K562 (cell line): ENCODE measurements at regions not wholly inside any gene's neighbourhood (a gene's known extent, or its start where the extent isn't known, plus 50 kb on each side); places are given as distances from the start of the nearest gene placed in this dataset.

Source experiments
- ATAC-seq: fragments of 200-7000 bp; cut with Tn5 transposase; 3 replicates; pipeline ENCODE4 v1.9.1; 2020; ENCODE audit warnings: moderate library complexity
- BruUV-seq: library from RNA; stranded (reverse); fragments of 400-500 nt; replicated peaks from 2 replicates; lab custom pipeline; 2021; lab: Mats Ljungman, UMichigan
- CTCF ChIA-PET: fragments of 300-600 bp; formaldehyde crosslinking; extraction: SDS; loops from one replicate; lab custom pipeline; 2021; ENCODE audit warnings: low intra/inter-chr PET ratio; lab: Yijun Ruan, JAX
- POLR2A ChIA-PET: fragments of 300-600, 350-650 bp; sonication (Branson Sonifier 250); formaldehyde crosslinking; extraction: SDS; loops from one replicate; lab custom pipeline; 2021; ENCODE audit warnings: antibody characterized with exemption, inconsistent platforms; lab: Yijun Ruan, JAX
- DNase-seq, 4 experiments: peaks; one replicate each; pipeline versions ENCODE4 v3.0.0 to v3.0.0-alpha.2; 2011 to 2018; ENCODE audit warnings: low spot score in 3 of 4, mixed read lengths in 3 of 4; ENCODE audit errors: extremely low read depth in 1 of 4
- FAIRE-seq: peaks from 2 replicates; lab custom pipeline; 2011; peaks lifted over from hg19 to GRCh38; lab: Jason Lieb, UNC
- H2AFZ ChIP-seq: 2 replicates; pipeline ENCODE4 v1.6.0; 2011; ENCODE audit warnings: low read depth, low read length, control low read depth, inconsistent platforms
- H3K27ac ChIP-seq: fragments of 200-600 bp; 3 replicates; pipeline ENCODE4 v1.8.0; 2011; ENCODE audit warnings: low read depth, mild to moderate bottlenecking, control low read depth, inconsistent platforms, low read length, moderate library complexity, mixed read lengths; ENCODE audit errors: extremely low read depth
- H3K27me3 ChIP-seq, 2 experiments: fragments of 300-600 bp in 1 of 2; 2 replicates in 1 of 2; 3 replicates in 1 of 2; pipeline versions ENCODE4 v1.6.0 to v1.8.0; 2011; ENCODE audit warnings: inconsistent platforms in 2 of 2, low read length in 2 of 2, mild to moderate bottlenecking in 1 of 2, mixed read lengths in 1 of 2, moderate library complexity in 1 of 2; ENCODE audit not compliant: control insufficient read depth in 2 of 2, insufficient read depth in 2 of 2
- H3K36me3 ChIP-seq: fragments of 300-600 bp; 3 replicates; pipeline ENCODE4 v1.8.0; 2011; ENCODE audit warnings: mild to moderate bottlenecking, low read length, inconsistent platforms; ENCODE audit not compliant: control insufficient read depth, insufficient read depth
- H3K4me1 ChIP-seq, 2 experiments: fragments of 200-600 bp in 1 of 2; replicated peaks in 1 of 2; 2 replicates in 1 of 2; 3 replicates in 1 of 2; pipeline versions ENCODE4 v1.5.1 to v1.8.0; 2011; ENCODE audit warnings: inconsistent platforms in 2 of 2, low read length in 2 of 2, mild to moderate bottlenecking in 1 of 2, mixed read lengths in 1 of 2, moderate library complexity in 1 of 2; ENCODE audit not compliant: control insufficient read depth in 2 of 2, insufficient read depth in 2 of 2
- H3K4me2 ChIP-seq: 2 replicates; pipeline ENCODE4 v1.6.1; 2011; ENCODE audit warnings: low read length, control low read depth, inconsistent platforms, mixed read lengths; ENCODE audit not compliant: insufficient read depth
- H3K4me3 ChIP-seq: fragments of 200-600 bp; sonication (generic), shearing (Covaris generic); 2 replicates; pipeline ENCODE4 v1.5.1; 2016; ENCODE audit warnings: control low read depth, inconsistent platforms
- H3K79me2 ChIP-seq: fragments of 200-600 bp; 3 replicates; pipeline ENCODE4 v1.8.0; 2011; ENCODE audit warnings: low read length, inconsistent platforms; ENCODE audit not compliant: control insufficient read depth, insufficient read depth
- H3K9ac ChIP-seq, 2 experiments: 2 replicates each; pipeline versions ENCODE4 v1.6.0 to v1.6.1; 2011; ENCODE audit warnings: low read depth in 2 of 2, low read length in 2 of 2, control low read depth in 1 of 2, inconsistent platforms in 1 of 2, mild to moderate bottlenecking in 1 of 2, mixed read lengths in 1 of 2; ENCODE audit not compliant: insufficient read depth in 1 of 2
- H3K9me1 ChIP-seq: one replicate; pipeline ENCODE4 v1.6.0; 2011; ENCODE audit warnings: inconsistent platforms, mild to moderate bottlenecking, low read length, moderate library complexity; ENCODE audit not compliant: control insufficient read depth, insufficient read depth
- H3K9me3 ChIP-seq: replicated peaks from 2 replicates; pipeline ENCODE4 v1.5.1; 2011; ENCODE audit warnings: low read depth, low read length, inconsistent platforms; ENCODE audit not compliant: control insufficient read depth, insufficient read depth
- H4K20me1 ChIP-seq: replicated peaks from 2 replicates; pipeline ENCODE4 v1.6.1; 2011; ENCODE audit warnings: low read length, inconsistent platforms, mixed read lengths; ENCODE audit not compliant: control insufficient read depth, insufficient read depth
- CEBPG ChIP-seq, 3 experiments: fragments of 200-800 bp in 1 of 3; sonication (Bioruptor generic) in 1 of 3; sonication (generic) in 1 of 3; formaldehyde crosslinking in 1 of 3; IDR thresholded peaks in 2 of 3; conservative IDR thresholded peaks in 1 of 3; 2 replicates each; pipeline versions ENCODE4 v1.6.1 to v1.8.0; 2016 to 2022; ENCODE audit warnings: missing compliant biosample characterization in 2 of 3, missing genetic modification characterization in 2 of 3, mild to moderate bottlenecking in 1 of 3, missing genetic modification reagents in 1 of 3
- MCM7 ChIP-seq, 2 experiments: fragments of 450-650 bp; IDR thresholded peaks; 2 replicates each; pipeline ENCODE4 v1.6.1; 2016 to 2018
- MTA3 ChIP-seq: fragments of 450-650 bp; formaldehyde crosslinking; IDR thresholded peaks from 2 replicates; pipeline ENCODE4 v1.6.1; 2017; ENCODE audit warnings: mild to moderate bottlenecking, borderline replicate concordance
- PRMT5 ChIP-seq: sonication (generic); formaldehyde crosslinking; IDR thresholded peaks from 2 replicates; pipeline ENCODE4 v1.5.0; 2020; ENCODE audit warnings: missing genetic modification reagents
- WGBS: fragments of 100-300 bp; shearing (Covaris generic); methylation state at CpG from one replicate; pipeline ENCODE4 v1.1.6; 2016; ENCODE audit warnings: low coverage, mixed read lengths; ENCODE audit not compliant: insufficient coverage; ENCODE audit errors: missing lambda C conversion rate; 5-methylcytosine and 5-hydroxymethylcytosine counted together
- in situ Hi-C: fragments of 300-500 bp; cut with MboI; formaldehyde crosslinking; loops from 4 replicates; pipeline ENCODE4 v1.15.0; 2018; ENCODE audit warnings: inconsistent platforms, mixed read lengths
- intact Hi-C: fragments of 100-400 bp; cut with micrococcal nuclease; formaldehyde crosslinking; loops from 2 replicates; pipeline ENCODE4 v1.14.2; 2022
- TF ChIP-seq, protein P1 (sequence below): fragments of 450-650 bp; IDR thresholded peaks from 2 replicates; pipeline ENCODE4 v1.6.1; 2016
- TF ChIP-seq, protein P2 (sequence below): IDR thresholded peaks from 2 replicates; pipeline ENCODE4 v1.6.1; 2016; ENCODE audit warnings: missing genetic modification characterization, missing compliant biosample characterization

- TF ChIP-seq, protein P1, sequence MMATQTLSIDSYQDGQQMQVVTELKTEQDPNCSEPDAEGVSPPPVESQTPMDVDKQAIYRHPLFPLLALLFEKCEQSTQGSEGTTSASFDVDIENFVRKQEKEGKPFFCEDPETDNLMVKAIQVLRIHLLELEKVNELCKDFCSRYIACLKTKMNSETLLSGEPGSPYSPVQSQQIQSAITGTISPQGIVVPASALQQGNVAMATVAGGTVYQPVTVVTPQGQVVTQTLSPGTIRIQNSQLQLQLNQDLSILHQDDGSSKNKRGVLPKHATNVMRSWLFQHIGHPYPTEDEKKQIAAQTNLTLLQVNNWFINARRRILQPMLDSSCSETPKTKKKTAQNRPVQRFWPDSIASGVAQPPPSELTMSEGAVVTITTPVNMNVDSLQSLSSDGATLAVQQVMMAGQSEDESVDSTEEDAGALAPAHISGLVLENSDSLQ = no peak
- TF ChIP-seq, protein P2, sequence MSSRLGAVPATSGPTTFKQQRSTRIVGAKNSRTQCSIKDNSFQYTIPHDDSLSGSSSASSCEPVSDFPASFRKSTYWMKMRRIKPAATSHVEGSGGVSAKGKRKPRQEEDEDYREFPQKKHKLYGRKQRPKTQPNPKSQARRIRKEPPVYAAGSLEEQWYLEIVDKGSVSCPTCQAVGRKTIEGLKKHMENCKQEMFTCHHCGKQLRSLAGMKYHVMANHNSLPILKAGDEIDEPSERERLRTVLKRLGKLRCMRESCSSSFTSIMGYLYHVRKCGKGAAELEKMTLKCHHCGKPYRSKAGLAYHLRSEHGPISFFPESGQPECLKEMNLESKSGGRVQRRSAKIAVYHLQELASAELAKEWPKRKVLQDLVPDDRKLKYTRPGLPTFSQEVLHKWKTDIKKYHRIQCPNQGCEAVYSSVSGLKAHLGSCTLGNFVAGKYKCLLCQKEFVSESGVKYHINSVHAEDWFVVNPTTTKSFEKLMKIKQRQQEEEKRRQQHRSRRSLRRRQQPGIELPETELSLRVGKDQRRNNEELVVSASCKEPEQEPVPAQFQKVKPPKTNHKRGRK (tag) = no peak
Measured at GRCh38 chr12:43072431-43072830, 479.6 kb downstream of the ADAMTS20 start (continued).

- intact Hi-C loops = no loop called here
- Histone ChIP-seq H3K79me2 (no peaks in the 10 kb centered on the region), H2AFZ (no peak overlapping the region), H3K36me3 (no peaks in the 10 kb centered on the region), H3K9ac (no peak overlapping the region), H3K27ac (no peak overlapping the region), H3K27me3 (no peaks in the 10 kb centered on the region), H3K9me3 (no peaks in the 10 kb centered on the region), H3K4me3 (no peak overlapping the region), H4K20me1 (no peaks in the 10 kb centered on the region), H3K4me1 (no peaks in the 10 kb centered on the region), H3K4me2 (no peak overlapping the region), H3K9me1 (no peaks in the 10 kb centered on the region)
- BruUV-seq = no TSS peak
- ATAC-seq (no peak), DNase-seq (no peak), FAIRE-seq (no peak)
- no peak for TF ChIP-seq PRMT5
- TF ChIP-seq MTA3 = no peak
- 0 out of 2 replicates have a peak, but pooled peaks have one; percentile 10 for TF ChIP-seq CEBPG (CRISPR knock-in tag; IDR thresholded peaks at IDR 0.05)
- no peak for TF ChIP-seq CEBPG (tag; conservative IDR thresholded peaks at IDR 0.05 in 1 of 2, IDR thresholded peaks at IDR 0.05 in 1 of 2)
- no peak for TF ChIP-seq MCM7 (IDR thresholded peaks at IDR 0.05)
- ChIA-PET POLR2A (interaction anchor here (0.7 kb wide), 1 partner anchor 227 kb away, joined by 3 read pairs; no protein-coding TSS in a partner anchor), CTCF (no interaction called here)
- 1% methylated on average over 5 of the region's 5 CpGs for WGBS
- in situ Hi-C loops = no loop called here
Measured at GRCh38 chr12:43069768-43070221, 480.2 kb upstream of the PRICKLE1 start.
